Natural killer cell (primary cell): ENCODE measurements at regions not wholly inside any gene's neighbourhood (a gene's known extent, or its start where the extent isn't known, plus 50 kb on each side); places are given as distances from the start of the nearest gene placed in this dataset.

Experiments used
- ATAC-seq, 3 donors: fragments of 150-1000 bp in 2 of 3; fragments of 200-7000 bp in 1 of 3; cut with Tn5 transposase; 1 replicate in 1 of 3; 2 replicates in 2 of 3; pipeline ENCODE4 v1.10.0; 2021; ENCODE audit warnings: mild to moderate bottlenecking in 2 of 3, moderate library complexity in 2 of 3
- DNase-seq, 2 donors: peaks; one replicate each; pipeline versions ENCODE4 v3.0.0 to v3.0.0-alpha.2; 2013 to 2021; ENCODE audit warnings: mixed read lengths in 1 of 2
- H3K27ac ChIP-seq: one replicate; pipeline ENCODE4 v1.5.1; 2013; ENCODE audit warnings: mild to moderate bottlenecking, low read length
- H3K27me3 ChIP-seq: one replicate; pipeline ENCODE4 v1.6.1; 2013; ENCODE audit warnings: low read length; ENCODE audit not compliant: control insufficient read depth, insufficient read depth
- H3K36me3 ChIP-seq: one replicate; pipeline ENCODE4 v1.6.1; 2013; ENCODE audit warnings: low read length; ENCODE audit not compliant: control insufficient read depth, insufficient read depth
- H3K4me1 ChIP-seq: one replicate; pipeline ENCODE4 v1.6.1; 2013; ENCODE audit warnings: low read length; ENCODE audit not compliant: control insufficient read depth, insufficient read depth
- H3K4me3 ChIP-seq: one replicate; pipeline ENCODE4 v1.5.1; 2013; ENCODE audit warnings: low read length
- H3K9me3 ChIP-seq: one replicate; pipeline ENCODE4 v1.6.1; 2013; ENCODE audit warnings: low read length; ENCODE audit not compliant: control insufficient read depth, insufficient read depth
- H3K27ac Mint-ChIP-seq, 2 donors: one replicate each; pipeline ENCODE4 v1.8.0; 2022; ENCODE audit warnings: mild to moderate bottlenecking in 2 of 2, mixed read lengths in 2 of 2, moderate library complexity in 1 of 2
- H3K27me3 Mint-ChIP-seq, 2 donors: one replicate each; pipeline ENCODE4 v1.8.0; 2022; ENCODE audit warnings: low read depth in 2 of 2, mixed read lengths in 2 of 2
- H3K36me3 Mint-ChIP-seq: one replicate; pipeline ENCODE4 v1.8.0; 2022; ENCODE audit warnings: mixed read lengths
- H3K4me1 Mint-ChIP-seq, 2 donors: one replicate each; pipeline ENCODE4 v1.8.0; 2022; ENCODE audit warnings: mixed read lengths in 2 of 2
- H3K4me3 Mint-ChIP-seq: one replicate; pipeline ENCODE4 v1.8.0; 2022; ENCODE audit warnings: mild to moderate bottlenecking, moderate library complexity, mixed read lengths
- H3K9me3 Mint-ChIP-seq, 2 donors: one replicate each; pipeline ENCODE4 v1.8.0; 2022; ENCODE audit warnings: mixed read lengths in 2 of 2
- CTCF ChIP-seq: fragments of 200-600 bp; IDR thresholded peaks from one replicate; pipeline ENCODE4 v1.8.0; 2022; ENCODE audit warnings: antibody characterized with exemption
- WGBS: methylation state at CpG from one replicate; pipeline ENCODE4 v1.1.7; 2013; ENCODE audit warnings: missing lambda C conversion rate; ENCODE audit not compliant: insufficient coverage; 5-methylcytosine and 5-hydroxymethylcytosine counted together
- intact Hi-C: fragments of 100-400 bp; cut with micrococcal nuclease; formaldehyde crosslinking; loops from one replicate; pipeline ENCODE4 v1.14.2; 2022

- H3K4me1 Mint-ChIP-seq: no peaks in the 10 kb centered on the region
Observed at GRCh38 chr14:101643651-101644050, 82.4 kb downstream of the DIO3 start.

GRCh38 chr14:101654051-101654450, 92.8 kb downstream of the DIO3 start:
- peaks cover 10% of the 10 kb centered on the region for H3K27me3 ChIP-seq
- no peaks in the 10 kb centered on the region for H3K4me1 Mint-ChIP-seq
- H3K27me3 Mint-ChIP-seq: peaks cover 35 to 81% of the 10 kb centered on the region in 2 donors
- H3K27ac ChIP-seq: no peak overlapping the region
- H3K36me3 Mint-ChIP-seq: no peaks in the 10 kb centered on the region
- no peaks in the 10 kb centered on the region for H3K36me3 ChIP-seq
- H3K9me3 ChIP-seq: no peaks in the 10 kb centered on the region
- H3K4me3 ChIP-seq: no peak overlapping the region
- DNase-seq (no peak), ATAC-seq (peak in 1 of 3 donors; percentile 49)
- TF ChIP-seq CTCF: no peak
- H3K9me3 Mint-ChIP-seq: peaks cover 0 to 3% of the 10 kb centered on the region in 2 donors
- H3K27ac Mint-ChIP-seq: no peak overlapping the region
- intact Hi-C loops: no loop called here
- no peak overlapping the region for H3K4me3 Mint-ChIP-seq
- H3K4me1 ChIP-seq: no peaks in the 10 kb centered on the region
- WGBS: 96% methylated on average over 2 of the region's 2 CpGs

More at GRCh38 chr14:101643651-101644050, 82.4 kb downstream of the DIO3 start:
- Histone ChIP-seq H3K4me3 (no peak overlapping the region), H3K36me3 (no peaks in the 10 kb centered on the region), H3K9me3 (no peaks in the 10 kb centered on the region), H3K4me1 (no peaks in the 10 kb centered on the region), H3K27me3 (peaks cover 5% of the 10 kb centered on the region), H3K27ac (no peak overlapping the region)
- DNase-seq (no peak), ATAC-seq (no peak)
- H3K36me3 Mint-ChIP-seq: no peaks in the 10 kb centered on the region
- intact Hi-C loops: no loop called here
- TF ChIP-seq CTCF: no peak
- 100% methylated on average over 5 of the region's 6 CpGs for WGBS
- no peak overlapping the region for H3K4me3 Mint-ChIP-seq
- no peak overlapping the region for H3K27ac Mint-ChIP-seq
- H3K9me3 Mint-ChIP-seq: no peaks in the 10 kb centered on the region
- peaks cover 24 to 62% of the 10 kb centered on the region in 2 donors for H3K27me3 Mint-ChIP-seq

GRCh38 chr14:101657372-101657771, 96.1 kb downstream of the DIO3 start:
- intact Hi-C loops: no loop called here
- DNase-seq (no peak), ATAC-seq (no peak)
- Mint-ChIP-seq H3K9me3 (no peaks in the 10 kb centered on the region), H3K27ac (no peak overlapping the region), H3K4me1 (no peaks in the 10 kb centered on the region), H3K4me3 (no peak overlapping the region), H3K27me3 (peaks cover 39 to 85% of the 10 kb centered on the region in 2 donors), H3K36me3 (no peaks in the 10 kb centered on the region)
- TF ChIP-seq CTCF: no peak
- H3K4me1 ChIP-seq: no peaks in the 10 kb centered on the region
- H3K27ac ChIP-seq: no peak overlapping the region
- H3K9me3 ChIP-seq: no peaks in the 10 kb centered on the region
- no peak overlapping the region for H3K4me3 ChIP-seq
- no peaks in the 10 kb centered on the region for H3K36me3 ChIP-seq
- H3K27me3 ChIP-seq: peaks cover 11% of the 10 kb centered on the region

- Mint-ChIP-seq H3K4me1 (no peaks in the 10 kb centered on the region), H3K36me3 (peaks cover 18% of the 10 kb centered on the region), H3K27me3 (peaks cover 22 to 69% of the 10 kb centered on the region in 2 donors), H3K4me3 (no peak overlapping the region), H3K9me3 (peaks cover 6 to 10% of the 10 kb centered on the region in 2 donors), H3K27ac (no peak overlapping the region)
- TF ChIP-seq CTCF: no peak
- Histone ChIP-seq H3K27ac (no peak overlapping the region), H3K4me1 (no peaks in the 10 kb centered on the region), H3K36me3 (no peaks in the 10 kb centered on the region), H3K4me3 (no peak overlapping the region), H3K9me3 (peaks cover 4% of the 10 kb centered on the region), H3K27me3 (peaks cover 2% of the 10 kb centered on the region)
- ATAC-seq (no peak), DNase-seq (peak in 1 of 2 donors; percentile 44)
- 92% methylated on average over 1 of the region's 3 CpGs for WGBS
- intact Hi-C loops: no loop called here
Observed at GRCh38 chr14:101665478-101666078, 95.9 kb upstream of the PPP2R5C start.
